ENCODE measurements at regions not wholly inside any gene's neighbourhood (a gene's known extent, or its start where the extent isn't known, plus 50 kb on each side); places are given as distances from the start of the nearest gene placed in this dataset.

GRCh38 chr9:80157561-80157983 lies 585.8 kb downstream of the TLE4 start:
- WGBS, 3 donors, result 54 to 61% (median 58%) methylated on average over 4 of the region's 4 CpGs
- no peak for ATAC-seq
- H3K4me1 ChIP-seq, result no peaks in the 10 kb centered on the region
- no peak for TF ChIP-seq CTCF (IDR thresholded peaks at IDR 0.05)
- DNase-seq, result no peak
- no peaks in the 10 kb centered on the region for H3K9me3 ChIP-seq
- H3K4me3 ChIP-seq, result no peak overlapping the region
- no peaks in the 10 kb centered on the region for H3K27me3 ChIP-seq (ENCODE audit: insufficient read depth in 3 of 3, low read length in 2 of 3)
- H3K36me3 ChIP-seq (ENCODE audit: insufficient read depth in 1 of 2, low read depth in 1 of 2), result no peaks in the 10 kb centered on the region
- H3K27ac ChIP-seq, result no peak overlapping the region
- intact Hi-C loops (cut with DNase I), result no loop called here

DNA sequence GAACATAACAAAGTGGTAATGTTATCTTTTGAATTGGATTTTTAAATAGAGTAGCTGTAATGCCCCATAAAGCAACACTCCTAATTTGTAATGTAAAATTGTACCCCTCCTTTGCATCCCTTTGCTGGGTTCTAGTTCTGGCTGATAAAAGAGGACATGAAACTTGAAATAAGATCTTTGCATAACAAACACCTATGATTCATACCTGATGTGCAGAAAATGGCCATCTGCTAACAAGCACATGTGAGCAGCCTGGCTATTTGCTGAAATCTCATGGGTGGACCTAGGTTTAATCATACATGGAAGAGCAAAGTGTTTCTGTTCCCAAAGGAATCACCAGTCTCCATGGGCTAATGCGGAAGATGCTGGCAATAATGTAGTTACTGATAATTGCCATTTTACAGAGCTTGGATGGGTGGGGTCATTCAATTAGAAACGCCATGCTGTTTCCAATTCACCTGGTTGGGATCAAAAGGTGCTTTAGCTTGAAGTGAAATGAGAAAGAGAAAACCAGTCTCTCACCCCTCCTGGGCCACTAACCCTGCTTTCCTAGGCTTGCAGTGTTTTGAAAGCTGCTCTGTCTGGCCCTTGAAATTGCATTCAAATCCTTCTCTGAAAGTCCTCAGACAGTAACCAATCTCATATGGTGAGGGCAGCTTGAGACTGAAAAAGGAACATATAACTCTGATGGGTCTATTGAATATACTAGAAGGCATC lies 585.1 kb downstream of the TLE4 start:
- Histone ChIP-seq H3K4me3 (no peak overlapping the region), H3K27ac (no peak overlapping the region), H3K4me1 (no peaks in the 10 kb centered on the region), H3K36me3 (ENCODE audit: insufficient read depth in 1 of 2, low read depth in 1 of 2) (no peaks in the 10 kb centered on the region), H3K27me3 (ENCODE audit: insufficient read depth in 3 of 3, low read length in 2 of 3) (no peaks in the 10 kb centered on the region), H3K9me3 (no peaks in the 10 kb centered on the region)
- no peak for TF ChIP-seq CTCF (IDR thresholded peaks at IDR 0.05)
- DNase-seq (no peak), ATAC-seq (no peak)
- intact Hi-C loops (cut with DNase I), result no loop called here
- WGBS, 3 donors, result 77 to 83% (median 80%) methylated on average over 2 of the region's 2 CpGs

- no peaks in the 10 kb centered on the region for H3K27me3 ChIP-seq (ENCODE audit: insufficient read depth in 3 of 3, low read length in 2 of 3)
- ATAC-seq (no peak), DNase-seq (no peak)
- no peak for TF ChIP-seq CTCF (IDR thresholded peaks at IDR 0.05)
- H3K4me3 ChIP-seq, result no peak overlapping the region
- no peaks in the 10 kb centered on the region for H3K9me3 ChIP-seq
- no peaks in the 10 kb centered on the region for H3K4me1 ChIP-seq
- H3K27ac ChIP-seq, result no peak overlapping the region
- intact Hi-C loops (cut with DNase I), result no loop called here
- WGBS, 3 donors, result 53 to 64% (median 58%) methylated on average over 2 of the region's 2 CpGs
- no peaks in the 10 kb centered on the region for H3K36me3 ChIP-seq (ENCODE audit: insufficient read depth in 1 of 2, low read depth in 1 of 2)
These were observed 584.5 kb downstream of the TLE4 start for GRCh38 chr9:80156262-80156661.

DNA sequence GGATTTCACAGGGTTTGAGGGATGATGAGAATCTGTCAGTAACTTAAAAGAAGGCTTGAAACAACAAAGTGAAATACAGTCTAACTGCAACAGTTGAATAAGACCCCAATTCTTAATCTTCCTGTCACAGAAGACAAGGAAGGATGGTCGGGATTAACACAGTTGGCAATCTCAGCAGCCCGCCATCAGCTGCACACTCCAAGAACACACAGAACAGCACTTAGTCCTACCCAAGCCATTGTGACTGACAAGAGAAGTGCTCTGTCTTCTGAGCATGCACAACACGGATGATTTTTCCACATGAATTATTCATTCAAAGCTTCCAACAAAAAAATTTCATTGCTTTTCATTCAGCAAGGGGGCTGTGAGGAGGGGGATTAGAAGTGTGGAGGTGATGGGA lies 576.1 kb downstream of the TLE4 start:
- Histone ChIP-seq H3K36me3 (ENCODE audit: insufficient read depth in 1 of 2, low read depth in 1 of 2) (no peaks in the 10 kb centered on the region), H3K27ac (no peak overlapping the region), H3K27me3 (ENCODE audit: insufficient read depth in 3 of 3, low read length in 2 of 3) (no peaks in the 10 kb centered on the region), H3K4me3 (no peak overlapping the region), H3K9me3 (no peaks in the 10 kb centered on the region), H3K4me1 (no peaks in the 10 kb centered on the region)
- WGBS, 3 donors, result 55 to 71% (median 61%) methylated on average over 3 of the region's 3 CpGs
- no peak for ATAC-seq
- no peak for TF ChIP-seq CTCF (IDR thresholded peaks at IDR 0.05)
- DNase-seq, result no peak
- intact Hi-C loops (cut with DNase I), result no loop called here

GRCh38 chr9:80146466-80146865 lies 574.7 kb downstream of the TLE4 start:
- DNase-seq, result no peak
- H3K4me1 ChIP-seq, result no peaks in the 10 kb centered on the region
- no peaks in the 10 kb centered on the region for H3K9me3 ChIP-seq
- no peaks in the 10 kb centered on the region for H3K27me3 ChIP-seq (ENCODE audit: insufficient read depth in 3 of 3, low read length in 2 of 3)
- no peaks in the 10 kb centered on the region for H3K36me3 ChIP-seq (ENCODE audit: insufficient read depth in 1 of 2, low read depth in 1 of 2)
- intact Hi-C loops (cut with DNase I), result no loop called here
- no peak for ATAC-seq
- no peak overlapping the region for H3K27ac ChIP-seq
- 26 to 50% (median 35%) methylated on average over 1 of the region's 1 CpG for WGBS, 3 donors
- no peak overlapping the region for H3K4me3 ChIP-seq
- TF ChIP-seq CTCF (IDR thresholded peaks at IDR 0.05), result peak; percentile 13
